ENCODE measurements at regions not wholly inside any gene's neighbourhood (a gene's known extent, or its start where the extent isn't known, plus 50 kb on each side); places are given as distances from the start of the nearest gene placed in this dataset.
"Not testable (repeated sequence)": the region's sequence is repeated elsewhere in the genome, so short reads cannot be mapped to it uniquely, and the experiment has no call there.

- no peak for DNase-seq (ENCODE audit: low read depth in 3 of 3)
Observed at GRCh38 chr7:68162712-68163111, 1166.1 kb downstream of the TYW1 start.

GRCh38 chr7:68166525-68166924 lies 1169.9 kb downstream of the TYW1 start:
- DNase-seq (ENCODE audit: low read depth in 3 of 3), result no peak

DNA sequence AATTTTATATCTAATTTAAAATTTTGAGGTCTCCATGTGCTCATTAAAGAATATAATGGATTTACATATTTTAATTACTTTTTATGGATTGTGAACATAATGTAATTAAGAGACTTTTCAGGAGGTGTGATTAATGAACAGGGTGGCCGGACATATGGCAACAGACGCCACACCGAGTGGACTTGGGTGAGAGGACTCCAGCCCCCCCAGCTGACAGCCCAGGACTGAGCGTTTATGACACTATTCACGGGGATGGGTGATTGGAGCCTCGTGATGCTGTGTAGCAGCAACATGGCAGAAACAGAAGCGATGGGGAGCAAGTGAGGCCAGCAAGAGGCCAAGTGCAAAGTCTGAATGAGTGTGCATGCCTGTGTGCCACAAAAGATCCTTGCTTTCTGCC lies 1176.9 kb downstream of the TYW1 start:
- no peak for DNase-seq (ENCODE audit: low read depth in 3 of 3)

- no peak for DNase-seq (ENCODE audit: low read depth in 3 of 3)
Observed at GRCh38 chr7:68176974-68177373, 1180.3 kb downstream of the TYW1 start.

GRCh38 chr7:68180761-68181160 lies 1184.1 kb downstream of the TYW1 start:
- DNase-seq (ENCODE audit: low read depth in 3 of 3), result no peak

DNA sequence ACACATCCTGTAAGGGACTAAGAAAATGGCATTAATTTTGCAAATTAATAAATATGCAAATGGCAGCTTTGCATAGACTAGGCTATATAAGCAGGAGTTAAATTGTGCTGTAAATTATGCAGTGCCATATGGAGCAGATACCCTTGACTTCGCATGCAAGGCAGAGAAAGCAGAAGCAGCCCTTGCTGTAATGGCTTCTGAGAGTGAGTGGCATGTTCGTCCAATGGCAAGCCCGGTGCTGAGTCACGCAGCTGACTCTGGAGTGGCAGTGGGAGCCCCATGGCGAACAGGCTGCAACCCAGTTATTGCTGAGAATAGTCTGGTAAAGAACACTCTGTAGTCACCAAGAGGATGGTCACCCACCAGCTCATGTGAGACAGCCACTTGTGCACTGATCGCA lies 1186.5 kb downstream of the TYW1 start:
- no peak for DNase-seq (ENCODE audit: low read depth in 3 of 3)

GRCh38 chr7:68185631-68186456 lies 1189.2 kb downstream of the TYW1 start:
- no peak for DNase-seq (ENCODE audit: low read depth in 3 of 3)

DNA sequence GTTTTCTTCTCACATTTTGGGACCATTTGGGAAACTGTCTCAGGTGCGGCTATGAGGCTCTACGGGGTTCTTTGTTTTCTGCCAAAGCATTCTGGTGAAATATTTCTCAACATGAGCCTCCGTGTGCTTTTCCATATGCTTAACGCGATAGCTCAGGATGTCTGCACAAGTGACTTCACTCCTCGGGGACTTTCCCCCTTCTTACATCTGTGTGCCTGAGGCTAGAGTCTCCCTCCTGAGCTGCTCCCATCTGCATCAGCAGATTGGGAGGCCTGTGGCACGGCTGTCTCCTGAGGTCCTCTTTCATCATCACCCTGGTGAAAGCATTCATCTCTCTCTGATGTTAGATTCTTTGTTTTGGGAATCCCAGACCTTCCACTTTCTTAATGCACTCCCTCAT lies 1190.9 kb downstream of the TYW1 start:
- no peak for DNase-seq (ENCODE audit: low read depth in 3 of 3)

GRCh38 chr7:68192941-68193340 lies 1196.3 kb downstream of the TYW1 start:
- no peak for DNase-seq (ENCODE audit: low read depth in 3 of 3)

DNA sequence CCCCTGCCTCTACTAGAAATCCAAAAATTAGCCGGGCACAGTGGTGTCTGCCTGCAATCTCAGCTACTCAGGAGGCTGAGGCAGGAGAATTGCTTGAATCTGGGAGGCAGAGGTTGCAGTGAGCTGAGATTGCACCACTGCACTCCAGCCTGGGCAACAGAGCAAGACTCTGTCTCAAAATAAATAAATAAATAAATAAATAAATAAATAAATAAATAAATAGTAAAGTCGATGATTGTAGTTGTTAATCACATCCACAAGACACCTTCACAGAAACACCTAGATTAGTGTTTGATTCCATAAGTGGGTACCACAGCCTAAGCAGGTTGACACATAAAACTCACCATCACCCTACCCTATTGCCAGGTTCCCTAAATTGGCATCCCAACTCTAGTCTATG lies 1199.0 kb downstream of the TYW1 start:
- DNase-seq (ENCODE audit: low read depth in 3 of 3), result not testable (repeated sequence)

DNA sequence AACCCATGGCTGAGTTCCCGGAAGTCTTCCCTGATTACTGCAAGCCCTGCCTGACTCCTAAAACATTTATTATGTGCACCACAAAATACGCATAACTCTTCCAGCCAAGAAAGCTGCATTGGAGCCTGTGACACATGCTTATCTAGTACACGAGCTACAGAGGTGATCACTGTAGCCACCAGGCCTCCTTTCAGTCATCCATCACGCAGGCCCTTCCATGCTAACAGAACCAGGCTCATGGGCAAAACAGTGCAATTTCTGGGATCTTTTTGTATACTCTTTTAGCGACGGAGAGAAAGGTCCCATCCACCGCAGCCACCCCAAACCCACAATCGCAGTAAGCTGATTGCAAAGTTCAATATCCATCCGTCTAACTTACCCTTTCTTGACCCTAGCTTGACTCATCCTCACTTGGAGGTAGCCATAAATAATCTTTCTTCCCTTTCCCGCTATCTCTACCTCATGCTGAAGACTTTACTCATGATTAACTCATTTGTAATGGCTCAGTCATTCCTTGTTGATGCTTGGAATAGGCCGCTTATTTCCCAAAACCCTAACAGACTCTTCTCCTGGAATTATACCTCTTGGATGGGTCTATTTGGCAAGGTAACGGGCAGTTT lies 1203.5 kb downstream of the TYW1 start:
- DNase-seq (ENCODE audit: low read depth in 3 of 3), result no peak

DNA sequence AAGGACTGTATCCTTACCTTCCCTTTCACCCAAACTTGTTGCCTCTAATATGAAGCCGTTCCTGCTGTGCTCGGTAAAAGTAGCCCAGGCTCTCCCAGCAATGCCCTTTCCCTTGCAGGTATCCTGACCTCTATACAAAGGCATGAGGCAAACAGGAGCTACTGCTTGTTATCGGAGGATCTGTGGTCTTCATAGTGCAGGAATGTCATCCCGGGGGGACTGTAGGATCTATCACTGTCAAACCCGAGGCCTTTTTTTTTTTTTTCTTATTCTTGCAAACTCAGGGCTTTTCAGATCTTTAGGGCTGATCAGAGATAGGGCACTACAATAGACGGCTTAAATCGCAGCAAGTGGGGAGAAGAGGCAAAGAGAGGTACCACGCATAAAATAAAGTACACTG lies 1206.6 kb downstream of the TYW1 start:
- DNase-seq (ENCODE audit: low read depth in 3 of 3), result no peak

- no peak for DNase-seq (ENCODE audit: low read depth in 3 of 3)
Observed at GRCh38 chr7:68205826-68206225, 1209.2 kb downstream of the TYW1 start.

DNA sequence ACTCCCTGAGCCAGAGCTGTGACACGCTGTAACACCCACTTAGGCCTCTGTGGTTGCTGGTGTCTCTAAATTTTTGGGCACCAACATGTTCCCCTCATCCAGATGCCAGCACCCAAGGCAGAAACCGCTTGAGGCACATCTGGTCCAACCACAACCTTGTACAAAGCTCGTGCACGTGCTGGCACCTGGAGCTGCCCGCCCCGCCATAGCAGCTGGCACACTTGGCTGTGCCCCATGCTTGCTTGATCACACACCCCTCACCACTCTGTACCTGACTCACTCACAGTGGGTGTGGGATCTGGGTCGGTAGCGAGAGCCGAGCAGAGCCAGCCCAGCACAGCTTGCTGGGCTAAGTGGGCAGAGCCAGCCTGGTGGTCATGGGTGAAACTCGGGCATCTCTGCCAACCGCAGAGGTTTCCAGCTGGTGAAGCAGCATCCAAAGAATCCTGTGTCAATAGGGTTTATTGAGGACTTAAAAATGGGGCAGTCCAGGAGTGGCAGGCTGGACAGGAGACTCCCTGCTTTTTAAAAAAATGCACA lies 1210.4 kb downstream of the TYW1 start:
- no peak for DNase-seq (ENCODE audit: low read depth in 3 of 3)

DNA sequence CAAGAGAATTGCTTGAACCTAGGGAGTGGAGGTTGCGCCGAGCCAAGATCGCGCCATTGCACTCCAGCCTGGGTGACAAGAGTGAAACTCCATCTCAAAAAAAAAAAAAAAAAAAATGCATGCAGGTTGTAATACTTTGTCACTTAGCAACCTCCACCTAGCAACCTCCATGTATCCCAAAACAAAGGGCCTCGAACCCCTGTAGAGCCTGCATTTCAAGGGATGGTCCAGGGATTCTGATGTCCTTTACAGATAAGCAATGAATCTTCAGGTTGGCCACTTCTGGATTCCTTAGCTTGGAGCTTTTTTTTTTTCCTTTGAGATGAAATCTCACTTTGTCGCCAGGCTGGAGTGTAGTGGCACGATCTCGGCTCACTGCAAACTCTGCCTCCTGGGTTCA lies 1211.0 kb downstream of the TYW1 start:
- DNase-seq (ENCODE audit: low read depth in 3 of 3), result no peak

DNA sequence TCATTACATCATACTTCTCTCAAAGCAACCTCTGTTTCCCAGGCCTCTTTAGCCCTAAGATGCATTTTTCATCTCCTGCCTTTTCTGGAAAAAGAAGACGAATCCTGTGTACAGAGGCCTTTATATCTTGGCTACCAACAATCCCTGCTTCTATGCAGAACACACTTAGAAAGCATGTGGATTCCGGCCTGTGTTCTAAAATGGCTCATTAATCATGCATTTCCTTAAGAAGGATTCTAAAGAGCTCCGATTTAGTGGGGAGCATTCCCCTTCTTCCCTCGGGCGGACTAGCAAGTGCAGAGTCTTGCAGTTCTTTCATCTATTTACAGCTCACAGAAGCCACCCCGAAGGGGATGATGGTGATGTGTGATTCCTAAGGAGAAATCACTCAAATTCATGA lies 1212.9 kb downstream of the TYW1 start:
- DNase-seq (ENCODE audit: low read depth in 3 of 3), result no peak

DNA sequence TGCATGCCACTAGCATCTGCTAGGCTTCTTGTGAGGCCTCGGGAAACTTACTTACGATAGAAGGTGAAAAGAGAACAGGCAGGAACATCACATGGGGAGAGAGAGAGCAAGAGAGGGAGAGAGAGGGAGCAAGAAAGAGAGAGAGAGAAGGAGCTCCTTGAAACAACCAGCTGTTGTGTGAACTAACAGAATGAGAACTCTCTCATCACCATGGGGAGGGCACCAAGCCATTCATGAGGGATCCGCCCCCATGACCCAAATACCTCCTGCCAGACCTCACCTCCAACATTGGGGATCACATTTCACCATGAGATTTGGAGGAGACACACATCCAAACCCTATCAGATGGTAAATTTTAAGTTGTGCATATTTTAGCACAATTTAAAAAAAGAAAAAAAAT lies 1217.2 kb downstream of the TYW1 start:
- DNase-seq (ENCODE audit: low read depth in 3 of 3), result no peak

- no peak for DNase-seq (ENCODE audit: low read depth in 3 of 3)
Observed at GRCh38 chr7:68216051-68216450, 1219.4 kb downstream of the TYW1 start.

- DNase-seq (ENCODE audit: low read depth in 3 of 3), result no peak
Observed at GRCh38 chr7:68217426-68217825, 1220.8 kb downstream of the TYW1 start.

DNA sequence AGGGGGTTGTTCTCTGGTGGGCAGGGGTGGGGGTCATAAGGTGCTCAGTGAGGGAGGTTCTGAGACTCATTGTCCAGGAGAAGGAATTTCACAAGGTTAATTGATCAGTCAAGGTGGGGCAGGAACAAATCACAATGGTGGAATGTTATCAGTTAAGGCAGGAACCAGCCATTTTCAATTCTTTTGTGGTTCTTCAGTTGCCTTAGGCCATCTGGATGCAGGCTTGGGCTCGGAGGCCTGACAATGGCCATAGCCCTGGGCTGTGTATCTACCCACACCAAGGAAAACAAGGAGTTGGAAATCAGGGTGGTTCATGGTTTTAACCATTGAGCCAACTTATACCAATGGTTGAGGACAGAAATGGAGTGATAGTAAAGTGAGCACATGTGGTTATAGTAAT lies 1221.8 kb downstream of the TYW1 start:
- no peak for DNase-seq (ENCODE audit: low read depth in 3 of 3)

DNA sequence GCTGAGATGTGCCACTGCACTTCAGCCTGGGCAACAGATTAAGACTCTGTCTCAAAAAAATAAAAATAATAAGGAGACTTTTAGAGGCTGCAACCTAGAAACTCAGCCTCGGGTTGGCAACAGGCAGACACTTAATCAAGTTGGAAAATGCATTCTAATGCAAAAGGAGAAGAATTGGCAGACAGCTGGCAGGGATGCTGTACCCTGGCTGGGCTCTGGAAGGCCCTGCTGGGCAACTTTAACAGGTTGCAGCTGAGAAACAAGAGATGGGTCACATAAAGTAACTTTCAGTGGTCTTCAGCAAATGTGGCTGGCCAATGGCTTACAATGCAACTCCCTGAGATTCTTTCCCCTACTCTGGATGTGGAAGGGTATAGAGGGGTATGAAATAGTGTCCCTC lies 1225.7 kb downstream of the TYW1 start:
- DNase-seq (ENCODE audit: low read depth in 3 of 3), result no peak

- DNase-seq (ENCODE audit: low read depth in 3 of 3), result no peak
Observed at GRCh38 chr7:68224041-68224741, 1227.6 kb downstream of the TYW1 start.

DNA sequence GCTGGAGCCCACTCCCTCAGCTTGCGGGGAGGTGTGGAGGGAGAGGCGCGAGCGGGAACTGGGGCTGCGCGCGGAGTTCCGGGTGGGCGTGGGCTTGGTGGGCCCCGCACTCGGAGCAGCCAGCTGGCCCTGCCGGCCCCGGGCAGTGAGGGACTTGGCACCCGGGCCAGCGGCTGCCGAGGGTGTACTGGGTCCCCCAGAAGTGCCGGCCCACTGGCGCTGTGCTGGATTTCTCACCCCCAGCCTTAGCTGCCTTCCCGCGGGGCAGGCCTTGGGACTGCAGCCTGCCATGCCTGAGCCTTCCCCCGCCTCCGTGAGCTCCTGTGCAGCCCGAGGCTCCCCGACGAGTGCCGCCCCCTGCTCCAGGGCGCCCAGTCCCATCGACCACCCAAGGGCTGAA lies 1234.4 kb downstream of the TYW1 start:
- DNase-seq (ENCODE audit: low read depth in 3 of 3), result not testable (repeated sequence)

Data from stimulated activated CD4-positive, alpha-beta T cell treated with anti-CD3 and anti-CD28 coated beads, TNF-alpha, amount 100 ng/mL, for 24 hours (primary cell).